Uterus (tissue), 3 donors: ENCODE measurements at regions not wholly inside any gene's neighbourhood (a gene's known extent, or its start where the extent isn't known, plus 50 kb on each side); places are given as distances from the start of the nearest gene placed in this dataset.

ENCODE experiments used
- DNase-seq, 2 donors: peaks; one replicate each; pipeline ENCODE4 v3.0.0-alpha.2; 2019 to 2020
- H3K27ac ChIP-seq, 2 donors: fragments of 200-600 bp; sonication (generic); 1 replicate in 1 of 2; 2 replicates in 1 of 2; pipeline ENCODE4 v1.5.1; 2016 to 2018
- H3K27me3 ChIP-seq, 2 donors: fragments of 200-600 bp; sonication (generic); one replicate each; pipeline ENCODE4 v1.5.1; 2018 to 2019; ENCODE audit warnings: control low read depth in 1 of 2
- H3K36me3 ChIP-seq, 2 donors: fragments of 200-600 bp; sonication (generic); one replicate each; pipeline ENCODE4 v1.5.1; 2019; ENCODE audit warnings: control low read depth in 1 of 2
- H3K4me1 ChIP-seq, 2 donors: fragments of 200-600 bp; sonication (generic); one replicate each; pipeline ENCODE4 v1.5.1; 2018 to 2019; ENCODE audit warnings: control low read depth in 1 of 2
- H3K4me3 ChIP-seq, 2 donors: fragments of 200-600 bp; sonication (generic); 1 replicate in 1 of 2; 2 replicates in 1 of 2; pipeline ENCODE4 v1.5.1; 2018 to 2019; ENCODE audit warnings: mild to moderate bottlenecking in 1 of 2
- H3K9me3 ChIP-seq, 2 donors: fragments of 200-600 bp; sonication (generic); one replicate each; pipeline ENCODE4 v1.5.1; 2019; ENCODE audit warnings: control low read depth in 1 of 2
- CTCF ChIP-seq, 4 experiments: fragments of 200-600 bp in 2 of 4; fragments of 450-650 bp in 2 of 4; sonication (generic) in 2 of 4; IDR thresholded peaks; one replicate each; pipeline ENCODE4 v1.5.1; 2016 to 2019; ENCODE audit warnings: antibody characterized with exemption in 4 of 4, mild to moderate bottlenecking in 2 of 4, moderate library complexity in 1 of 4
- POLR2A ChIP-seq, 2 donors: fragments of 450-650 bp; IDR thresholded peaks; one replicate each; pipeline ENCODE4 v1.6.1; 2016; ENCODE audit warnings: antibody characterized with exemption in 2 of 2, mild to moderate bottlenecking in 1 of 2, moderate library complexity in 1 of 2
- intact Hi-C: fragments of 100-400 bp; cut with DNase I; formaldehyde crosslinking; loops from one replicate; pipeline ENCODE4 v1.15.1; 2023; ENCODE audit warnings: low total_unique reads
- donor health status: DM: yes; HTN: yes; CAD: no.

- TF ChIP-seq CTCF (IDR thresholded peaks at IDR 0.05): no peak
- TF ChIP-seq POLR2A (IDR thresholded peaks at IDR 0.05): no peak
- no peaks in the 10 kb centered on the region for H3K27me3 ChIP-seq
- intact Hi-C loops: no loop called here
- no peak for DNase-seq
- no peak overlapping the region for H3K4me3 ChIP-seq
- H3K36me3 ChIP-seq: no peaks in the 10 kb centered on the region
- no peaks in the 10 kb centered on the region for H3K9me3 ChIP-seq
- peaks cover 0 to 9% of the 10 kb centered on the region in 2 donors for H3K4me1 ChIP-seq
- H3K27ac ChIP-seq: peak overlapping the region in 1 of 2 donors; percentile 82
These were observed 68.7 kb upstream of the AMPD3 start for GRCh38 chr11:10386361-10386760.

- H3K4me1 ChIP-seq: peaks cover 0 to 9% of the 10 kb centered on the region in 2 donors
These were observed 68.2 kb upstream of the AMPD3 start for GRCh38 chr11:10386861-10387205.

GRCh38 chr11:10387206-10388083, 67.6 kb upstream of the AMPD3 start:
- Histone ChIP-seq H3K27ac (peak overlapping the region; percentile 70 to 82), H3K4me1 (peaks cover 0 to 9% of the 10 kb centered on the region in 2 donors), H3K9me3 (no peaks in the 10 kb centered on the region), H3K4me3 (no peak overlapping the region), H3K36me3 (no peaks in the 10 kb centered on the region), H3K27me3 (no peaks in the 10 kb centered on the region)
- TF ChIP-seq CTCF (IDR thresholded peaks at IDR 0.05) (no peak), POLR2A (IDR thresholded peaks at IDR 0.05) (no peak)
- peak; percentile 76 to 84 for DNase-seq
- intact Hi-C loops: no loop called here

More at GRCh38 chr11:10386861-10387205, 68.2 kb upstream of the AMPD3 start:
- intact Hi-C loops: no loop called here
- no peak for DNase-seq
- Histone ChIP-seq H3K36me3 (no peaks in the 10 kb centered on the region), H3K27ac (peak overlapping the region; percentile 70 to 82), H3K4me3 (no peak overlapping the region), H3K9me3 (no peaks in the 10 kb centered on the region), H3K27me3 (no peaks in the 10 kb centered on the region)
- TF ChIP-seq CTCF (IDR thresholded peaks at IDR 0.05) (no peak), POLR2A (IDR thresholded peaks at IDR 0.05) (no peak)

- Histone ChIP-seq H3K4me3 (no peak overlapping the region), H3K27me3 (no peaks in the 10 kb centered on the region), H3K36me3 (no peaks in the 10 kb centered on the region), H3K4me1 (peaks cover 0 to 9% of the 10 kb centered on the region in 2 donors), H3K27ac (peak overlapping the region; percentile 70 to 82), H3K9me3 (no peaks in the 10 kb centered on the region)
- intact Hi-C loops: no loop called here
- no peak for TF ChIP-seq POLR2A (IDR thresholded peaks at IDR 0.05)
- TF ChIP-seq CTCF (IDR thresholded peaks at IDR 0.05): no peak
- DNase-seq: no peak
These were observed 67.0 kb upstream of the AMPD3 start for GRCh38 chr11:10388101-10388500.

- Histone ChIP-seq H3K27ac (peak overlapping the region in 1 of 2 donors; percentile 82), H3K27me3 (no peaks in the 10 kb centered on the region), H3K9me3 (no peaks in the 10 kb centered on the region), H3K4me1 (peaks cover 0 to 9% of the 10 kb centered on the region in 2 donors), H3K4me3 (no peak overlapping the region), H3K36me3 (no peaks in the 10 kb centered on the region)
- intact Hi-C loops: no loop called here
- TF ChIP-seq POLR2A (IDR thresholded peaks at IDR 0.05) (no peak), CTCF (IDR thresholded peaks at IDR 0.05) (no peak)
- peak in 1 of 2 donors; percentile 29 for DNase-seq
These were observed 66.5 kb upstream of the AMPD3 start for GRCh38 chr11:10388574-10388973.
